CD4-positive, alpha-beta T cell (primary cell): ENCODE measurements at regions not wholly inside any gene's neighbourhood (a gene's known extent, or its start where the extent isn't known, plus 50 kb on each side); places are given as distances from the start of the nearest gene placed in this dataset.

Experiments used
- ATAC-seq: fragments of 200-7000 bp; cut with Tn5 transposase; one replicate; pipeline ENCODE4 v1.10.0; 2022; ENCODE audit warnings: mild to moderate bottlenecking; ENCODE audit not compliant: poor library complexity
- CTCF ChIA-PET: fragments of 350-600 bp; sonication (Branson Sonifier 250); formaldehyde crosslinking; loops from one replicate; lab custom pipeline; 2021; ENCODE audit warnings: antibody characterized with exemption, inconsistent platforms; lab: Charles Lee
- POLR2A ChIA-PET: fragments of 350-600 bp; sonication (Branson Sonifier 250); formaldehyde crosslinking; loops from one replicate; lab custom pipeline; 2021; ENCODE audit warnings: antibody characterized with exemption, inconsistent platforms; lab: Charles Lee
- DNase-seq, 14 experiments: peaks; one replicate each; pipeline ENCODE4 v3.0.0-alpha.2; 2013 to 2020; ENCODE audit warnings: mixed read lengths in 2 of 14
- H3K27ac ChIP-seq, 2 donors: one replicate each; pipeline versions ENCODE4 v1.5.1 to v1.7.0; 2013; ENCODE audit warnings: low read length in 2 of 2, low read depth in 1 of 2, mild to moderate bottlenecking in 1 of 2
- H3K27me3 ChIP-seq, 2 experiments: 1 replicate in 1 of 2; 2 replicates in 1 of 2; pipeline versions ENCODE4 v1.6.1 to v1.7.0; 2013; ENCODE audit warnings: low read length in 2 of 2, control low read depth in 1 of 2, mild to moderate bottlenecking in 1 of 2, moderate library complexity in 1 of 2; ENCODE audit not compliant: insufficient read depth in 2 of 2, control insufficient read depth in 1 of 2
- H3K36me3 ChIP-seq: one replicate; pipeline ENCODE4 v1.6.1; 2013; ENCODE audit warnings: low read length, control low read depth; ENCODE audit not compliant: insufficient read depth
- H3K4me1 ChIP-seq: one replicate; pipeline ENCODE4 v1.6.1; 2013; ENCODE audit warnings: low read length, control low read depth; ENCODE audit not compliant: insufficient read depth
- H3K4me3 ChIP-seq: one replicate; pipeline ENCODE4 v1.5.1; 2013; ENCODE audit warnings: mild to moderate bottlenecking, low read length, moderate library complexity
- H3K9me3 ChIP-seq, 2 experiments: 1 replicate in 1 of 2; 2 replicates in 1 of 2; pipeline versions ENCODE4 v1.6.1 to v1.7.0; 2013; ENCODE audit warnings: low read length in 2 of 2, mild to moderate bottlenecking in 2 of 2, control low read depth in 1 of 2, moderate library complexity in 1 of 2; ENCODE audit not compliant: control insufficient read depth in 1 of 2, insufficient read depth in 1 of 2
- H3K27ac Mint-ChIP-seq: one replicate; pipeline ENCODE4 v1.8.0; 2020; ENCODE audit warnings: mixed read lengths
- H3K27me3 Mint-ChIP-seq: one replicate; pipeline ENCODE4 v1.8.0; 2021; ENCODE audit warnings: mixed read lengths
- H3K36me3 Mint-ChIP-seq: one replicate; pipeline ENCODE4 v1.8.0; 2021; ENCODE audit warnings: low read depth, mixed read lengths
- H3K4me1 Mint-ChIP-seq: one replicate; pipeline ENCODE4 v1.8.0; 2021; ENCODE audit warnings: low read depth, mixed read lengths
- H3K4me3 Mint-ChIP-seq: one replicate; pipeline ENCODE4 v1.8.0; 2020; ENCODE audit warnings: mild to moderate bottlenecking, mixed read lengths
- H3K9me3 Mint-ChIP-seq: one replicate; pipeline ENCODE4 v1.8.0; 2020; ENCODE audit warnings: mixed read lengths
- CTCF ChIP-seq: fragments of 200-600 bp; IDR thresholded peaks from one replicate; pipeline ENCODE4 v1.8.0; 2022; ENCODE audit warnings: antibody characterized with exemption, mild to moderate bottlenecking
- intact Hi-C, 2 experiments: fragments of 100-400 bp; cut with DNase I in 1 of 2; cut with micrococcal nuclease in 1 of 2; formaldehyde crosslinking; loops; one replicate each; pipeline versions ENCODE4 v1.15.1 to v1.9.0; 2023 to 2025; cut with DNase I, micrococcal nuclease

GRCh38 chr7:19242246-19242645, 97.0 kb upstream of the FERD3L start:
- Histone ChIP-seq H3K9me3 (peaks cover 0 to 8% of the 10 kb centered on the region in 2 experiments), H3K27ac (no peak overlapping the region), H3K4me3 (no peak overlapping the region), H3K27me3 (no peaks in the 10 kb centered on the region), H3K36me3 (no peaks in the 10 kb centered on the region), H3K4me1 (no peaks in the 10 kb centered on the region)
- ATAC-seq: no peak
- H3K9me3 Mint-ChIP-seq: peaks cover 10% of the 10 kb centered on the region
- H3K4me3 Mint-ChIP-seq: no peak overlapping the region
- H3K4me1 Mint-ChIP-seq: no peaks in the 10 kb centered on the region
- DNase-seq: no peak
- H3K36me3 Mint-ChIP-seq: no peaks in the 10 kb centered on the region
- ChIA-PET POLR2A (no interaction called here), CTCF (no interaction called here)
- H3K27ac Mint-ChIP-seq: no peak overlapping the region
- intact Hi-C loops: no loop called here
- no peaks in the 10 kb centered on the region for H3K27me3 Mint-ChIP-seq
- no peak for TF ChIP-seq CTCF

- ChIA-PET CTCF (interaction anchor here (1.2 kb wide), 1 partner anchor 24 kb away, joined by 5 read pairs; no protein-coding TSS in a partner anchor), POLR2A (no interaction called here)
- Histone ChIP-seq H3K27ac (no peak overlapping the region), H3K4me3 (no peak overlapping the region), H3K36me3 (no peaks in the 10 kb centered on the region), H3K4me1 (no peaks in the 10 kb centered on the region), H3K27me3 (no peaks in the 10 kb centered on the region), H3K9me3 (peaks cover 0 to 5% of the 10 kb centered on the region in 2 experiments)
- Mint-ChIP-seq H3K4me3 (no peak overlapping the region), H3K27me3 (no peaks in the 10 kb centered on the region), H3K36me3 (no peaks in the 10 kb centered on the region), H3K27ac (no peak overlapping the region), H3K4me1 (no peaks in the 10 kb centered on the region), H3K9me3 (peaks cover 12% of the 10 kb centered on the region)
- intact Hi-C loops: no loop called here
- no peak for ATAC-seq
- TF ChIP-seq CTCF: no peak
- DNase-seq: no peak
Measured at GRCh38 chr7:19239951-19240350, 94.7 kb upstream of the FERD3L start.

- CTCF ChIA-PET: no interaction called here
- no peak for TF ChIP-seq CTCF
- Mint-ChIP-seq H3K27me3 (no peaks in the 10 kb centered on the region), H3K36me3 (no peaks in the 10 kb centered on the region), H3K4me3 (no peak overlapping the region), H3K27ac (no peak overlapping the region), H3K4me1 (no peaks in the 10 kb centered on the region), H3K9me3 (peaks cover 10% of the 10 kb centered on the region)
- Histone ChIP-seq H3K27me3 (no peaks in the 10 kb centered on the region), H3K36me3 (no peaks in the 10 kb centered on the region), H3K9me3 (peaks cover 0 to 4% of the 10 kb centered on the region in 2 experiments), H3K27ac (no peak overlapping the region), H3K4me3 (no peak overlapping the region), H3K4me1 (no peaks in the 10 kb centered on the region)
- DNase-seq (no peak), ATAC-seq (no peak)
- POLR2A ChIA-PET: no interaction called here
- intact Hi-C loops: no loop called here
Measured at GRCh38 chr7:19235680-19236079, 90.5 kb upstream of the FERD3L start.
